Left lung (tissue), 4 donors: ENCODE measurements at regions not wholly inside any gene's neighbourhood (a gene's known extent, or its start where the extent isn't known, plus 50 kb on each side); places are given as distances from the start of the nearest gene placed in this dataset.

Experiments
- ATAC-seq: fragments of 200-7000 bp; cut with Tn5 transposase; one replicate; pipeline ENCODE4 v1.9.1; 2020; ENCODE audit warnings: moderate library complexity
- DNase-seq, 4 donors: peaks; one replicate each; pipeline ENCODE4 v3.0.0-alpha.2; 2013 to 2020
- H3K27ac ChIP-seq, 2 donors: fragments of 200-600 bp; sonication (generic) in 1 of 2; one replicate each; pipeline versions ENCODE4 v1.5.0 to v1.8.0; 2020 to 2021
- H3K27me3 ChIP-seq, 2 donors: fragments of 200-600 bp; sonication (generic) in 1 of 2; one replicate each; pipeline versions ENCODE4 v1.5.0 to v1.8.0; 2020 to 2021
- H3K36me3 ChIP-seq, 2 donors: fragments of 200-600 bp; sonication (generic) in 1 of 2; one replicate each; pipeline versions ENCODE4 v1.5.0 to v1.8.0; 2020 to 2021
- H3K4me1 ChIP-seq, 2 donors: fragments of 200-600 bp; one replicate each; pipeline ENCODE4 v1.8.0; 2021
- H3K4me3 ChIP-seq, 2 donors: fragments of 200-600 bp; sonication (generic) in 1 of 2; one replicate each; pipeline versions ENCODE4 v1.5.0 to v1.8.0; 2020 to 2021; ENCODE audit warnings: mild to moderate bottlenecking in 1 of 2
- H3K9me3 ChIP-seq, 2 donors: fragments of 200-600 bp; sonication (generic) in 1 of 2; one replicate each; pipeline versions ENCODE4 v1.5.0 to v1.8.0; 2020 to 2021
- intact Hi-C, 2 donors: fragments of 100-400 bp; cut with DNase I; formaldehyde crosslinking; loops; one replicate each; pipeline versions ENCODE4 v1.11.2 to v1.14.2; 2022
- TF ChIP-seq, protein P1 (sequence below), 2 donors: fragments of 200-600 bp; sonication (generic) in 1 of 2; IDR thresholded peaks; one replicate each; pipeline versions ENCODE4 v1.5.0 to v1.8.0; 2021; ENCODE audit warnings: antibody characterized with exemption in 2 of 2
- donor health status: DM: no; HTN: yes; CAD: no.
- donor health status: DM: no; HTN: no; CAD: no.

DNA sequence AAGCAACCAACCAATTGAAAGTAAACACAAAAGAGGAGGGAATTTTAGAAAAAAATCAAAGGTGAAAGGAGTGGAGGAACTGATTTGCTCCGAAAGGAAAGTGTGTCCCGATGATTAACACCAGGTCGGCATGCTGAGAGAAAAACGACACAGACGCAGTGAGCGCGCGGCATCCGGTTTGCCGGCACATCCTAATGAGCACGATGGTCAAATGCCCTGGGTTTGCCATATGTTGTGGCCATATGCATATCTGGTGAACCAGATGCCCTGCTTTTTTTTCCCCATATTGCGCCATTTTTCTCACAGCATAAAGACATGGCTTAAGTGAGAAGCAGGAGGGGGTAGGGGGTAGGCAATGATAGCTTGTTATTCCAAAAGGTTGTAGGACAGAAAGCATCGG lies 626.7 kb downstream of the BCL11A start:
- Histone ChIP-seq H3K4me3 (no peak overlapping the region), H3K27me3 (no peaks in the 10 kb centered on the region), H3K9me3 (no peaks in the 10 kb centered on the region), H3K4me1 (no peaks in the 10 kb centered on the region), H3K27ac (no peak overlapping the region), H3K36me3 (no peaks in the 10 kb centered on the region)
- intact Hi-C loops, result no loop called here
- peak in 1 of 4 donors; percentile 24 for DNase-seq
- no peak for ATAC-seq
- TF ChIP-seq, protein P1, sequence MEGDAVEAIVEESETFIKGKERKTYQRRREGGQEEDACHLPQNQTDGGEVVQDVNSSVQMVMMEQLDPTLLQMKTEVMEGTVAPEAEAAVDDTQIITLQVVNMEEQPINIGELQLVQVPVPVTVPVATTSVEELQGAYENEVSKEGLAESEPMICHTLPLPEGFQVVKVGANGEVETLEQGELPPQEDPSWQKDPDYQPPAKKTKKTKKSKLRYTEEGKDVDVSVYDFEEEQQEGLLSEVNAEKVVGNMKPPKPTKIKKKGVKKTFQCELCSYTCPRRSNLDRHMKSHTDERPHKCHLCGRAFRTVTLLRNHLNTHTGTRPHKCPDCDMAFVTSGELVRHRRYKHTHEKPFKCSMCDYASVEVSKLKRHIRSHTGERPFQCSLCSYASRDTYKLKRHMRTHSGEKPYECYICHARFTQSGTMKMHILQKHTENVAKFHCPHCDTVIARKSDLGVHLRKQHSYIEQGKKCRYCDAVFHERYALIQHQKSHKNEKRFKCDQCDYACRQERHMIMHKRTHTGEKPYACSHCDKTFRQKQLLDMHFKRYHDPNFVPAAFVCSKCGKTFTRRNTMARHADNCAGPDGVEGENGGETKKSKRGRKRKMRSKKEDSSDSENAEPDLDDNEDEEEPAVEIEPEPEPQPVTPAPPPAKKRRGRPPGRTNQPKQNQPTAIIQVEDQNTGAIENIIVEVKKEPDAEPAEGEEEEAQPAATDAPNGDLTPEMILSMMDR (IDR thresholded peaks at IDR 0.05), result no peak

DNA sequence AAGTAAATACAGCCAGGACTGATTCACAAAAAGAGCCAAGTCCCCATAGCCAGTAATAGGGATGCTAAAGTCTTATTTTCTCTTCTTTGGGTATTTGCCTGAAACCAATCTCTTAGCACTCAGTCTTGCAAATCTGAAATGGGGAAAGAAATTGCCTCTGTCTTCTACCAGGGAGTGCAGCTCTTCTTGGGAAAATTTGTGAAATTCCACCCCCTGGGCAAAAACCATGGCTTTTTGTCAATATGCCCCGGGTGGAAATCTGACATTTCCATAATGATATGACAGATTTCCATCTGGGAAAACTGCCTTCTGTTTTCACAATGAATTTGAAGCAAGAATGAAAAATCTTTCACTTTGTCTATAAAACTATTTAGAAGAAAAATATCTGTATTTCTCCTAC lies 628.1 kb downstream of the BCL11A start:
- Histone ChIP-seq H3K4me3 (no peak overlapping the region), H3K4me1 (no peaks in the 10 kb centered on the region), H3K27me3 (no peaks in the 10 kb centered on the region), H3K27ac (no peak overlapping the region), H3K36me3 (no peaks in the 10 kb centered on the region), H3K9me3 (no peaks in the 10 kb centered on the region)
- TF ChIP-seq, protein P1 (IDR thresholded peaks at IDR 0.05), result no peak
- intact Hi-C loops, result no loop called here
- no peak for DNase-seq
- ATAC-seq, result no peak

DNA sequence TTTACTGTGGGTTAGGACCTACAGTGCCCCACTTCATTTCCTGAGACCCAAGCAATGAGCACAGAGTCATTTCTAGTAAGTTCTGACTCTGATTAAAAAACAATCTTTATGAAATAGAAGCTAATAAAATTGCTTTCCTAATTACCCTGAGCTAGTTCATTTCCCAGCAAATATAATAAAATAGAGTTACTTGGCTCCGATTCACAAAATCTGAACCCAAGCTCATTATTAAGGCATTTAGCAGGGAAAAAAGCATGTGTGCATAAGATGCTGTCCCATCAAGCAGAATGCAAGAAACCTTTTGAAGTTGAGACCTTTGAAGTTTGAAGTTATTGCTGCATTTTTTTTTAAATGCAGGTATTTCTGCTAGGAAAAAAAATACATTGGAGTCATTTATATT lies 629.1 kb downstream of the BCL11A start:
- TF ChIP-seq, protein P1 (IDR thresholded peaks at IDR 0.05), result no peak
- no peaks in the 10 kb centered on the region for H3K9me3 ChIP-seq
- intact Hi-C loops, result no loop called here
- no peak overlapping the region for H3K4me3 ChIP-seq
- ATAC-seq (no peak), DNase-seq (peak in 1 of 4 donors; percentile 10)
- H3K36me3 ChIP-seq, result no peaks in the 10 kb centered on the region
- H3K4me1 ChIP-seq, result no peaks in the 10 kb centered on the region
- H3K27me3 ChIP-seq, result no peaks in the 10 kb centered on the region
- no peak overlapping the region for H3K27ac ChIP-seq

DNA sequence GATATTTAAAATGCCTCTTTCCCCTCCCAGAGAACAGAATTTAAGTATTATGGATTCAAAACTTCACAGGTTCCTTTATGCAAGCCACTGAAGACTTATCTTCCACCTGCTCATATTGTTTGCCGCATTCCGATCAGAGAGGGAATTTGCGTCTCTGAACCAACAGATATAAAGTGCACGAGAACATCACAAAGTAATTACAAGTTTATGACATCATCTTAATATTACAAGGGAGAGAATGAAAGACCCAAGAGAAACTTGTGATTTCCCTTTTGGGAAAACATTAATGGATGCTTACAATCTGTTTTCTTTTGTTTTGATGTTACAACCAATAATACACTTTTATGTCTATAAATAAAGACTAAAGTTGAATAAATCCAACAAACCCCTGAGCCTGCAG lies 631.0 kb downstream of the BCL11A start:
- TF ChIP-seq, protein P1 (IDR thresholded peaks at IDR 0.05), result no peak
- ATAC-seq (no peak), DNase-seq (no peak)
- Histone ChIP-seq H3K27ac (no peak overlapping the region), H3K4me1 (no peaks in the 10 kb centered on the region), H3K27me3 (no peaks in the 10 kb centered on the region), H3K4me3 (no peak overlapping the region), H3K36me3 (no peaks in the 10 kb centered on the region), H3K9me3 (no peaks in the 10 kb centered on the region)
- intact Hi-C loops, result no loop called here

DNA sequence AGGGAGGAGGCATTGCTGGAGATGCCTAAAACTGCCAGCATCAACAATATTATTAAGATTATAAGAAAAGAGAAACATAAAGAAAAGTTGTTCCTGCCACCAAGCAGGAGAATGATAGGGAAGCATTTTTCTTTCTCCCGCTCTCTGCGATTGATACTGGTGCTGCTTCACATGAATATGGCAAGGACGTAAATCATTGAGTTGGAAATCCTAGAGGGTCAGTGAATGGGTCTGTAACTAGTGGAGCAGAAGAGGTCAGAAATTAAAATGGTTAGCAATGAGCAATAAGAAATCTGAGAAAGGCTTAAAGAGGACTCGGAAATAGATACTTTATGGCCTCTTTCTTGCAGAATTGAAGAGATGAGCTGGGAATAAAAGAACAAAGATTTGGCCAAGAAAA lies 631.7 kb downstream of the BCL11A start:
- Histone ChIP-seq H3K27ac (no peak overlapping the region), H3K36me3 (no peaks in the 10 kb centered on the region), H3K9me3 (no peaks in the 10 kb centered on the region), H3K4me1 (no peaks in the 10 kb centered on the region), H3K27me3 (no peaks in the 10 kb centered on the region), H3K4me3 (no peak overlapping the region)
- intact Hi-C loops, result no loop called here
- DNase-seq (no peak), ATAC-seq (no peak)
- TF ChIP-seq, protein P1 (IDR thresholded peaks at IDR 0.05), result no peak
